Superior temporal gyrus (tissue), 1 donor: ENCODE measurements at regions not wholly inside any gene's neighbourhood (a gene's known extent, or its start where the extent isn't known, plus 50 kb on each side); places are given as distances from the start of the nearest gene placed in this dataset.
"Not testable (repeated sequence)": the region's sequence is repeated elsewhere in the genome, so short reads cannot be mapped to it uniquely, and the experiment has no call there.

Experiments used
- DNase-seq: peaks from one replicate; pipeline ENCODE4 v3.0.0-alpha.2; 2016; ENCODE audit errors: extremely low spot score

GRCh38 chr2:38243186-38243880 lies 133.7 kb downstream of the ATL2 start:
- DNase-seq, result no peak

- DNase-seq, result no peak
Measured at GRCh38 chr2:38239452-38239851, 137.6 kb downstream of the ATL2 start.

GRCh38 chr2:38238705-38239104 lies 138.4 kb downstream of the ATL2 start:
- DNase-seq, result not testable (repeated sequence)

DNA sequence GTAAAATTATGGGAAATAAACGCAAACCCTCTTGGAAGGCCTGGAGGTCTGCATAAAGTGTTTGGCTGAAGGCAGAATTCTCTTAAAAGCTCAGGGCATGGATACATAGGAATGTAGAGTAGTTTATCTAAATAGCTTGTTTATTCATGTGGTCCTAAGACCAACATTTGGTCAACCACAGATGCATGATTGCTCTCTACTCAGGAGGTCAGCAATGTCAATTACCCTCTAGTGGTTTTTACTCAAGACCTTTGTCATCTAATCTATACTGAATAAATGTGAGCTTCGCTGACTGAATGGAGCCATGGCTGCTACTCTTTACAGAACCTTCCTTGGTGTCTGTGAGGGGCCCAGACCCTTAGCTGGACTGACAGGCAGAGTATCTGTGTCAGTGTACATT lies 139.8 kb downstream of the ATL2 start:
- DNase-seq, result no peak

GRCh38 chr2:38233231-38233983 lies 143.7 kb downstream of the ATL2 start:
- DNase-seq, result no peak

DNA sequence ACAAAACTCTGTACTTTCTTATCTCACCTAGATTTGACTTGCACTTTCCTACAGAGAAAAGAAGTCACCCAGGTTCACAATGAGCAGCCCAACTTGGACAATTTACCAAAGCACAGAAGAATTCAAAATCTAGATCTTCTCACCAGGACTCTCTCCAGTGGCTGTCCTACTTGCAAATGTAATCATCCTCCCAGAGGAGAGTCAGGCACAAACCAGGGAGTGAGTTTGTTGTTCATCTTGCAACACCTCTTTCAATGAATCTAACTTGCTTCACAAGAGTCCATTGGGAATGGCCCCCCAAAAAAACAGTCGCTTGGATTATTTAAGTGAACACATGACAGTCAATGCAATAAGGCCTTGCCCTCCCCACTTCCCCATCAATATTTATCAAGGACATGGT lies 144.6 kb downstream of the ATL2 start:
- no peak for DNase-seq

- DNase-seq, result no peak
Measured at GRCh38 chr2:38230756-38231155, 146.3 kb downstream of the ATL2 start.

DNA sequence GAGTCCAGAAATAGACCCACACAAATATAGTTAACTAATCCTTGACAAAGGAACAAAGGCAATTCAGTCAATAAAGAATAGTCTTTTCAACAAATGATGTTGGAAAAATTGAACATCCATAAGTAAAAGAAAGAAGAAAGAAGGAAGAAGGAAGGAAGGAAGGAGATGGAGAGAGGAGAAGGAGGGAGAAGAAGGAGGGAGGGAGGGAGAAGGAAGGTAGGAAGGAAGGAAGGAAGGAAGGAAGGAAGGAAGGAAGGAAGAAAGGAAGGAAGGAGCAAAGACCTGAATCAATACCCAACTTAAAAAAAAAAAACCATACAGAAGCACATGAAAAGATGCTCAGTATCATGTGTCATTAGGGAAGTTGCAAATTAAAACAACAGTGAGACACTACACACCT lies 148.3 kb downstream of the ATL2 start:
- DNase-seq, result no peak

GRCh38 chr2:38224821-38225437 lies 149.0 kb upstream of the CYP1B1 start:
- no peak for DNase-seq

- DNase-seq, result no peak
Measured at GRCh38 chr2:38224181-38224580, 148.2 kb upstream of the CYP1B1 start.

GRCh38 chr2:38223256-38223655 lies 147.3 kb upstream of the CYP1B1 start:
- DNase-seq, result no peak

- no peak for DNase-seq
Measured at GRCh38 chr2:38220164-38220563, 144.2 kb upstream of the CYP1B1 start.

DNA sequence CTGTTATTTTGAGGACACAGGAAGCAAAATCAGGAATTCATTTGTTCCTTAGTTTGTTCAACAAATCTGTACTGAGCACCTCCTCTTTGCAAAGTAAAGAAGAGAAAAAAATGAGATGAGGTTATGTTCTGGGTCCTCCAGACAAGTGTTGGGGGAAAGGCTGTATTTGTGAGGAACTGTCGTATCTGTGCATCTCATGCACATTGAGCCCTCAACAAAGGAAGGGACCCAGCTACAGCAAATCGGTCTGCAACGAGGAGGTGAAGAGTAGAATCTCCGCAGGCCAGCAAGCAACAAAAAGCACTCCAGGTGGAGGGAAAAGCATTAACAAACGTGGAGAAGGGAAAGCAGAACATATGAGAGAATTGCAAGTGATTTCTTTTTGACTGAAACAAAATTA lies 143.0 kb upstream of the CYP1B1 start:
- DNase-seq, result no peak

DNA sequence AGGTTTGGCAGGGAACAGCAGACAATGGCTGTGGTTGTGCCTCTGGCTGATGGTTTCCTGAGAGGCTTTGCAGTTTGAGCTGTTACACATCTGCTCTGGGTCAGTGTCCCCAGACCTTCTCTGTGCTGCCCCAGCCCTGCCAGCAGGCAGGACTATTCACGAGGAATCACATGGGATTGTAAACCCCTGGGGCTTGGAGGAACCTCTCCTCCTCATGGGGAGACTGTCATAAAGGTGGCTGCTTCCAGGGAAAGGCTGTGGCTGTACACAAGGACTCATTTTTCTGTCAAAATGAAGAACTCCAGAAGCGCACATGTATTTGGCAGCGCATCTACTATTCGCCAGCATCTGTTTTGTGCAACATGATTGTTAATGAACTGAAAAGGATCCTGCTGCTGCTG lies 142.6 kb upstream of the CYP1B1 start:
- DNase-seq, result no peak

- no peak for DNase-seq
Measured at GRCh38 chr2:38217401-38218188, 141.6 kb upstream of the CYP1B1 start.

GRCh38 chr2:38216886-38217285 lies 140.9 kb upstream of the CYP1B1 start:
- no peak for DNase-seq

DNA sequence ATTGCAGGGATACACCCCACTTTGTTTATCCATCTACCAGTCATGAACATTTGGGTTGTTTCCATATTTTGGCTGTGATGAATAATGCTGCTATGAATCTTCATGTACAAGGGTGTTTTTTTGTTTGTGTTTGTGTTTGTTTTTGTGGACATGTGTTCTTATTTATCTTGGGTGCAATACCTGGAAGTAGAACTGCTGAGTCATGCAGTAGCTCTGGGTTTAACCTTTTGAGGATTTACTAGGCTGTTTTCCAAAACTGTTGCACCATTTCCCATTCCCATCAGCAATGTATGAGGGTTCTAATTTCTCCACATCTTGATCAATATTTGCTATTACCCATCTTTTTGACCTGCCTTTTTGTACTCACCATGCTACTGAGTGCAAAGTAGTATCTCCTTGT lies 140.0 kb upstream of the CYP1B1 start:
- no peak for DNase-seq

GRCh38 chr2:38215522-38215921 lies 139.6 kb upstream of the CYP1B1 start:
- DNase-seq, result no peak

DNA sequence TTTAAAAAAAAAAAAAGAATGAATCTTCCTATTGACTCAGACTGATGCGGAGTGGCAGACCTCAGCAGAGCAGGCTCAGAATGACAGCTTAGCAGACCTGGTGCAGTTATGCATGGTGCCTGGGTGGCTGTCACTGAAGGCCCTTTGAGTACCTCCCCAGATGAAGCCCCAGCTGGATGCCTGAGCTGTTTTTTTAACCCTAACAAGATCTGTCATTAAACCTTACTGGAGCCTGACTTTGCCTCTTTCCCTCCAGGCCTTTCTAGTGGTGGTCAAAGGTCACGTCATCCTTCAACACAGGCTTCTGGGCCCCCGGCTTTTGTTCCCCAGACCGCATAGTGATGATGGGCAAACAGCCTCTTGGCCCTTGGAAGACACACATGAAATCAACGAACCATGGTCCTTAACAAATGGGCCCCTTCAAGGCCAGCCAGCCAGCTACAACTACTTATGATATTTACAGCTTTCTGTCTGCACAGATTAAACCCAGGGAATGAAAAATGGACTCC lies 138.3 kb upstream of the CYP1B1 start:
- DNase-seq, result no peak

DNA sequence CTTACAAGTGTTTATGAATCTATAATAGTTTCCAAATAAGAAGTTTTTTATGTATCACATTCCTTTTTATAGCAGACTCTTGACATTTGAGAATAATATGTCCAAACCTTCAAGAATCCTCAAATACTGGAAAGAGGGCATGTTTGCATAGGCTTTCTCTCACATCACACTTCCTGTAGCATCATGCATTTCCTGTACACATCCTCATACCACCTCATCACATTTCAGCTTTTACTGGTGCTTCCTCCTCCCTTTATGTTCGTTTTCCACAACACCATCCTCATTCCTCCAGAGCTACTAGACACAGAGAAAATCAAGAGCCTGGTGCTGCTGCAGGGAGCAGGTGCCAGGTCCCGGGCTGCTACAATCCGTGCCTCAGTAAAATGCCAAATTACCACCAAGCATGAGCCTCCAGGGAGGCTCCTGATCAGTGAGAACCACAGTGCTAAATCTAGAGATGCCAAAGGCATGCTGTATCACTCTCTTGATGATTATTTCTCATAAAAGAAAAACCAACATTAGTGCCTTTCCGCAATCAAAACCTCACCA lies 137.7 kb upstream of the CYP1B1 start:
- DNase-seq, result no peak

DNA sequence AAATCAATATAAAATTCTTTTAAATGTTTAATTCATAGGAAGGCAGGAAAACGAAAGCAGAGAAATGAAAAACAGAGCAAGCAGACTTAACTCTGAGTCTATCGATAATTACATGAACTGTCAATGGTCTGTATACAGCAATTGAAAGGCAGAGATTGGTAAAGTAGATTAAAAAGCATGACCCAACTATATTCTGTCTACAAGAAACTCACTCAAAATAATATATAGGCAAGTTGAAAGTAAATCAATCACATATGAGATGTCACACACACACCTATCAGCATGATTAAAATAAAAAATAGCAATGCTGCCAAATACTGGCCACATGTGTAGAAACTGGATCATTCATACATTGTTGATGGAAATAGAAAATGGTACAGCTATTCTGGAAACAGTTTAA lies 136.4 kb upstream of the CYP1B1 start:
- DNase-seq, result no peak

DNA sequence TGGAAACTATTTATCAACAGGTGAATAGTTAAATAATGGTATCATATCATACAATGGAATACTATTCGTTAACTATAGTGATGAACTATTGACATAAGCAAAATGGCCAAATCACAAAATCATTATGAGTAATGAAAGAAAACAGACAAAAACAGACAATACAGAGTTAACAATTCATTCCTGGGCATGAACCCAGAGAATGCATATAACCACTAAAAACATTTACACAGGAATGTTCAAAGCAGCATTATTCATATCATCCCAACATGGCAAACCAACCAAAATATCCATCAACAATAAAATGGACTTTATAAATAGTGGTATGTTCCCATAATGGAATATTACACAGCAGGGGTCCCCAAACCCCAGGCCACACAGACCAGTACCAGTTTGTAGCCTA lies 131.2 kb upstream of the CYP1B1 start:
- DNase-seq, result no peak
